HG02885 (cell line): ENCODE measurements at regions not wholly inside any gene's neighbourhood (a gene's known extent, or its start where the extent isn't known, plus 50 kb on each side); places are given as distances from the start of the nearest gene placed in this dataset.

Source experiments
- ATAC-seq: cut with Tn5 transposase; IDR thresholded peaks from one replicate; pipeline ENCODE4 v1.9.1; 2021; ENCODE audit warnings: mild to moderate bottlenecking; ENCODE audit not compliant: unreplicated experiment, poor library complexity

- ATAC-seq = no peak
Observed at GRCh38 chr3:22284559-22284958, 533.5 kb upstream of the ZNF385D start.

- no peak for ATAC-seq
Observed at GRCh38 chr3:22288756-22289155, 537.7 kb upstream of the ZNF385D start.

- no peak for ATAC-seq
Observed at GRCh38 chr3:22292681-22293080, 541.7 kb upstream of the ZNF385D start.

GRCh38 chr3:22296601-22297000, 545.6 kb upstream of the ZNF385D start:
- no peak for ATAC-seq

- no peak for ATAC-seq
Observed at GRCh38 chr3:22297436-22297835, 546.4 kb upstream of the ZNF385D start.

- ATAC-seq = no peak
Observed at GRCh38 chr3:22306454-22306853, 555.4 kb upstream of the ZNF385D start.

GRCh38 chr3:22308871-22309270, 557.9 kb upstream of the ZNF385D start:
- ATAC-seq = no peak

GRCh38 chr3:22315925-22316324, 564.9 kb upstream of the ZNF385D start:
- no peak for ATAC-seq

- no peak for ATAC-seq
Observed at GRCh38 chr3:22318325-22318724, 567.3 kb upstream of the ZNF385D start.

- no peak for ATAC-seq
Observed at GRCh38 chr3:22319446-22319845, 568.4 kb upstream of the ZNF385D start.

- no peak for ATAC-seq
Observed at GRCh38 chr3:22322861-22323260, 571.9 kb upstream of the ZNF385D start.

GRCh38 chr3:22326305-22326704, 575.3 kb upstream of the ZNF385D start:
- no peak for ATAC-seq

- ATAC-seq = no peak
Observed at GRCh38 chr3:22334996-22335395, 584.0 kb upstream of the ZNF385D start.

- no peak for ATAC-seq
Observed at GRCh38 chr3:22349215-22349851, 598.3 kb upstream of the ZNF385D start.

- no peak for ATAC-seq
Observed at GRCh38 chr3:22351806-22352205, 600.8 kb upstream of the ZNF385D start.

GRCh38 chr3:22353126-22353525, 602.1 kb upstream of the ZNF385D start:
- ATAC-seq = no peak

- no peak for ATAC-seq
Observed at GRCh38 chr3:22358334-22358733, 607.3 kb upstream of the ZNF385D start.

GRCh38 chr3:22360164-22360563, 609.2 kb upstream of the ZNF385D start:
- no peak for ATAC-seq

- ATAC-seq = no peak
Observed at GRCh38 chr3:22360970-22361369, 610.0 kb upstream of the ZNF385D start.

GRCh38 chr3:22361521-22361920, 610.5 kb upstream of the ZNF385D start:
- no peak for ATAC-seq

GRCh38 chr3:22364851-22365250, 613.8 kb upstream of the ZNF385D start:
- ATAC-seq = no peak

GRCh38 chr3:22366781-22367180, 615.8 kb upstream of the ZNF385D start:
- no peak for ATAC-seq

GRCh38 chr3:22371036-22371435, 620.0 kb upstream of the ZNF385D start:
- no peak for ATAC-seq
